GM12878 (cell line): ENCODE measurements at regions not wholly inside any gene's neighbourhood (a gene's known extent, or its start where the extent isn't known, plus 50 kb on each side); places are given as distances from the start of the nearest gene placed in this dataset.

Source experiments
- ATAC-seq: fragments of 200-7000 bp; cut with Tn5 transposase; 3 replicates; pipeline ENCODE4 v1.9.1; 2020; ENCODE audit warnings: mild to moderate bottlenecking, moderate library complexity
- BruUV-seq: library from RNA; stranded (reverse); fragments of 400-500 nt; replicated peaks from 2 replicates; lab custom pipeline; 2021; lab: Mats Ljungman, UMichigan
- CTCF ChIA-PET: fragments of 300-600 bp; sonication (Branson Sonifier 250); formaldehyde crosslinking; extraction: SDS; loops from one replicate; lab custom pipeline; 2021; ENCODE audit warnings: inconsistent platforms; lab: Yijun Ruan, JAX
- POLR2A ChIA-PET: fragments of 350-600 bp; formaldehyde crosslinking; extraction: SDS; loops from one replicate; lab custom pipeline; 2021; ENCODE audit warnings: inconsistent platforms; lab: Charles Lee
- RAD21 ChIA-PET: fragments of 300-600 bp; sonication (Branson Sonifier 250); formaldehyde crosslinking; loops from one replicate; lab custom pipeline; 2023; ENCODE audit warnings: antibody characterized with exemption; ENCODE audit not compliant: unreplicated experiment; lab: Charles Lee
- SMC1A ChIA-PET: fragments of 300-600 bp; sonication (Branson Sonifier 250); formaldehyde crosslinking; loops from one replicate; lab custom pipeline; 2023; ENCODE audit not compliant: unreplicated experiment, uncharacterized antibody; lab: Charles Lee
- DNase-seq: peaks from one replicate; pipeline ENCODE4 v3.0.0-alpha.2; 2011; ENCODE audit warnings: low read depth, low spot score
- FAIRE-seq: peaks from 3 replicates; lab custom pipeline; 2011; peaks lifted over from hg19 to GRCh38; lab: Jason Lieb, UNC
- H2AFZ ChIP-seq: 2 replicates; pipeline ENCODE4 v1.6.0; 2011; ENCODE audit warnings: low read depth, low read length, control low read depth; ENCODE audit not compliant: control insufficient read depth
- H3K27ac ChIP-seq: 2 replicates; pipeline ENCODE4 v1.5.1; 2011; ENCODE audit warnings: control low read depth; ENCODE audit not compliant: control insufficient read depth, insufficient read depth
- H3K27me3 ChIP-seq, 2 experiments: replicated peaks in 1 of 2; 2 replicates each; pipeline versions ENCODE4 v1.6.0 to v1.6.1; 2011; ENCODE audit warnings: low read length in 1 of 2; ENCODE audit not compliant: control insufficient read depth in 2 of 2, insufficient read depth in 2 of 2
- H3K36me3 ChIP-seq, 2 experiments: 2 replicates each; pipeline ENCODE4 v1.5.1; 2011; ENCODE audit warnings: low read length in 1 of 2; ENCODE audit not compliant: control insufficient read depth in 2 of 2, insufficient read depth in 2 of 2
- H3K4me1 ChIP-seq: 2 replicates; pipeline ENCODE4 v1.6.1; 2011; ENCODE audit warnings: mild to moderate bottlenecking, low read length, moderate library complexity, mixed read lengths; ENCODE audit not compliant: control insufficient read depth, insufficient read depth
- H3K4me2 ChIP-seq: 2 replicates; pipeline ENCODE4 v1.6.0; 2011; ENCODE audit warnings: control low read depth; ENCODE audit not compliant: control insufficient read depth, insufficient read depth
- H3K4me3 ChIP-seq: fragments of 200-600 bp; sonication (generic); 2 replicates; pipeline ENCODE4 v1.5.1; 2016
- H3K79me2 ChIP-seq: 2 replicates; pipeline ENCODE4 v1.6.0; 2011; ENCODE audit warnings: low read length; ENCODE audit not compliant: control insufficient read depth, insufficient read depth
- H3K9ac ChIP-seq: 2 replicates; pipeline ENCODE4 v1.8.0; 2011; ENCODE audit warnings: low read length, control low read depth, mixed read lengths; ENCODE audit not compliant: control insufficient read depth, insufficient read depth
- H3K9me3 ChIP-seq: replicated peaks from 3 replicates; pipeline ENCODE4 v1.5.1; 2011; ENCODE audit warnings: mild to moderate bottlenecking, low read length; ENCODE audit not compliant: control insufficient read depth, insufficient read depth
- H4K20me1 ChIP-seq: 2 replicates; pipeline ENCODE4 v1.6.0; 2011; ENCODE audit not compliant: control insufficient read depth, insufficient read depth
- BHLHE40 ChIP-seq, 2 experiments: fragments of 450-650 bp in 1 of 2; IDR thresholded peaks; 2 replicates each; pipeline ENCODE4 v1.6.1; 2011 to 2017; ENCODE audit warnings: low read depth in 2 of 2, borderline replicate concordance in 1 of 2, improper control_type of control experiment in 1 of 2, low read length in 1 of 2, mild to moderate bottlenecking in 1 of 2
- DPF2 ChIP-seq: fragments of 450-650 bp; IDR thresholded peaks from 2 replicates; pipeline ENCODE4 v1.6.1; 2017; ENCODE audit warnings: mild to moderate bottlenecking
- IKZF1 ChIP-seq: fragments of 450-650 bp; conservative IDR thresholded peaks from 2 replicates; pipeline ENCODE4 v1.6.1; 2017; ENCODE audit warnings: antibody characterized with exemption, mild to moderate bottlenecking
- KDM1A ChIP-seq: fragments of 200-600 bp; sonication (generic); IDR thresholded peaks from 2 replicates; pipeline ENCODE4 v1.6.1; 2016; ENCODE audit warnings: borderline replicate concordance
- MTA2 ChIP-seq: fragments of 450-650 bp; IDR thresholded peaks from 2 replicates; pipeline ENCODE4 v1.6.1; 2016; ENCODE audit warnings: low read depth, mild to moderate bottlenecking, moderate library complexity
- WGBS: methylation state at CpG from one replicate; pipeline ENCODE4 v1.1.6; 2016; ENCODE audit warnings: low lambda C conversion rate; ENCODE audit not compliant: insufficient replicate concordance, insufficient coverage; ENCODE audit errors: missing lambda C conversion rate; 5-methylcytosine and 5-hydroxymethylcytosine counted together
- in situ Hi-C: fragments of 300-500 bp; cut with MboI; formaldehyde crosslinking; loops from 9 replicates; pipeline ENCODE4 v1.14.3; 2018; ENCODE audit warnings: mixed read lengths
- intact Hi-C: fragments of 100-400 bp; cut with micrococcal nuclease; formaldehyde crosslinking; loops from one replicate; pipeline ENCODE4 v1.14.2; 2022; ENCODE audit not compliant: unreplicated experiment

DNA sequence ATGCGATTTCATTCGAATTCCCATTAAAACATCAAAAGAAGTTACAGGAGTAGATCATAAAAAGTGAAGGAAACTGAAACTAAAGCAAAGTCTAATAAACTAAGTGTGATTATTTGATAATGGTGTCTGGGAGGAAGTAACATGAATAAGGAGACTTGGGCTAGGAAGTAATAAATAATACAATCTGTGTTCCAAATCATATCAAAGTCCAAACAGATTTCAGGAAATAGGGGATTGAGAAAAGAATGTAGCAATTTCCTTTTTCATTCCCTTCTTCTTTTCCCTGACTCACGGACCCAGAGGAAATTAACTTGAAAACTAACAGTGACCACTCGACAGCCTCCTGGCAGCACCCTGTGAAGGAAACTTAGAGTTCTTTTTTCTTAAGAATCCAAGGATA lies 758.4 kb upstream of the GCFC2 start:
- ATAC-seq (no peak), FAIRE-seq (no peak)
- no peaks in the 10 kb centered on the region for H3K4me1 ChIP-seq
- ChIA-PET SMC1A (no interaction called here), RAD21 (interaction anchor here (3.6 kb wide), 1 partner anchor 19 kb away, joined by 22 read pairs; no protein-coding TSS in a partner anchor), CTCF (interaction anchor here (2.8 kb wide), 1 partner anchor 19 kb away, joined by 9 read pairs; no protein-coding TSS in a partner anchor)
- H3K36me3 ChIP-seq = no peaks in the 10 kb centered on the region
- intact Hi-C loops (no loop called here), in situ Hi-C loops (no loop called here)
- no peak overlapping the region for H3K4me3 ChIP-seq
- no TSS peak for BruUV-seq
- no peaks in the 10 kb centered on the region for H3K27me3 ChIP-seq
- H2AFZ ChIP-seq = no peak overlapping the region
- TF ChIP-seq KDM1A = no peak
- TF ChIP-seq, all 136 proteins: peak for 0
- WGBS = 30% methylated on average over 4 of the region's 4 CpGs
- no peak overlapping the region for H3K27ac ChIP-seq
- no peak for DNase-seq
- no peak overlapping the region for H3K4me2 ChIP-seq
- H3K9ac ChIP-seq = no peak overlapping the region
- no peaks in the 10 kb centered on the region for H3K9me3 ChIP-seq
- POLR2A ChIA-PET = no interaction called here
- no peaks in the 10 kb centered on the region for H4K20me1 ChIP-seq
- H3K79me2 ChIP-seq = no peaks in the 10 kb centered on the region

DNA sequence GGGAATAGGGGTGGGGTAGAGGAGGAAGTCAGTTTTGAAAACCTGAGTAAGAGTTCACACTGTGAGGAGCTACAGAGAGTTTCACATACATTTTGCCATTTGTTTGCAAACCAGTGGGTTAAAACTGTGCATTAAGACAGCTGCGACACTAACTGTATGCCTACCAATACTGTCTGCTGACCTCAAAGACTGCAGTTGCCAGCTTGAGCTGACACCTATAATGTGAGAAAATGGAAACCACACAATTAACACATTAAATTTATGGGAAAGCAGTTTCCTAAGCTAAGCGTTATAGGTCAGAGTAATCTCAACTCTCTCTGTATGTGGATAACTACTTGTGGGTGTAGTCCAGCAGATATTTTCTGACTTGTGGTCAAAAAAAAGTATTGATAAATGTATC lies 756.6 kb upstream of the GCFC2 start:
- no peak overlapping the region for H2AFZ ChIP-seq
- POLR2A ChIA-PET = no interaction called here
- intact Hi-C loops = no loop called here
- H3K4me2 ChIP-seq = no peak overlapping the region
- H3K79me2 ChIP-seq = no peaks in the 10 kb centered on the region
- no peak for FAIRE-seq
- H3K27me3 ChIP-seq = no peaks in the 10 kb centered on the region
- no peaks in the 10 kb centered on the region for H3K4me1 ChIP-seq
- in situ Hi-C loops = no loop called here
- SMC1A ChIA-PET = interaction anchor here (0.6 to 3.7 kb wide), 8 partner anchors 10 to 826 kb away, joined by 3 to 38 read pairs (median 6); no protein-coding TSS in a partner anchor
- H3K36me3 ChIP-seq = no peaks in the 10 kb centered on the region
- no peak overlapping the region for H3K9ac ChIP-seq
- H3K4me3 ChIP-seq = no peak overlapping the region
- BruUV-seq = no TSS peak
- DNase-seq = no peak
- H4K20me1 ChIP-seq = no peaks in the 10 kb centered on the region
- peak; percentile 34; the same call in 2 of the 3 replicates for ATAC-seq
- CTCF ChIA-PET = interaction anchor here (0.6 to 2.8 kb wide), 7 partner anchors 10 to 270 kb away, joined by 4 to 9 read pairs (median 5); no protein-coding TSS in a partner anchor
- no peaks in the 10 kb centered on the region for H3K9me3 ChIP-seq
- H3K27ac ChIP-seq = no peak overlapping the region
- TF ChIP-seq IKZF1 (peak; percentile 53), DPF2 (peak; percentile 40; the same call in 1 of the 2 replicates), BHLHE40 (IDR thresholded peaks at IDR 0.05; ENCODE audit: borderline replicate concordance in 1 of 2, low read depth in 2 of 2, low read length in 1 of 2) (no peak), MTA2 (peak; percentile 81)
- RAD21 ChIA-PET = interaction anchor here (1.9 to 3.6 kb wide), 2 partner anchors 17 to 133 kb away, joined by 5 to 22 read pairs; no protein-coding TSS in a partner anchor
- WGBS = 87% methylated on average over 2 of the region's 2 CpGs
